Body of pancreas (tissue), 4 donors: ENCODE measurements at regions not wholly inside any gene's neighbourhood (a gene's known extent, or its start where the extent isn't known, plus 50 kb on each side); places are given as distances from the start of the nearest gene placed in this dataset.

ENCODE experiments used
- POLR2A ChIP-seq, 3 donors: fragments of 450-650 bp; IDR thresholded peaks; one replicate each; pipeline ENCODE4 v1.6.1; 2016; ENCODE audit warnings: antibody characterized with exemption in 3 of 3, mild to moderate bottlenecking in 2 of 3
- TF ChIP-seq, protein P1 (sequence below), 7 experiments: fragments of 450-650 bp in 4 of 7; fragments of 200-600 bp in 3 of 7; sonication (generic) in 3 of 7; IDR thresholded peaks; one replicate each; pipeline ENCODE4 v1.5.1; 2016 to 2019; ENCODE audit warnings: antibody characterized with exemption in 7 of 7

DNA sequence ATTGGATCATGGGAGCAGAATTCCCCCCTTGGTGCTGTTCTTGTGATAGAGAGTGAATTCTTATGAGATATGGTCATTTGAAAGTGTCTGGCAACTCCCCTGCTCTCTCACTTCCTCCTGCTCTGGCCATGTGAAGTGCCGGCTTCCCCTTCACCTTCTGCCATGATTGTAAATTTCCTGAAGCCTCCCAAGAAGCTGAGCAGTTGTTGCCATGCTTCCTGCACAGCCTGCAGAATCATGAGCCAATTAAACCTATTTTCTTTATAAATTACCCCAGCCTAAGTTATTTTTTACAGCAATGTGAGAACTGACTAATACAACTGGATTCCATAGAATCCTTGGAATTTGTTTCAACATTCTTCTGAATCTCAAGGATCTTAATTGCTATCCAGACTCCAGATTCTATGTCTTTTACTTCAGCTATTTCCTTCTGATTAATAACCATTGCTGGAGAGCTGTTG is 328.1 kb downstream of the SLITRK5 start:
- TF ChIP-seq, protein P1, sequence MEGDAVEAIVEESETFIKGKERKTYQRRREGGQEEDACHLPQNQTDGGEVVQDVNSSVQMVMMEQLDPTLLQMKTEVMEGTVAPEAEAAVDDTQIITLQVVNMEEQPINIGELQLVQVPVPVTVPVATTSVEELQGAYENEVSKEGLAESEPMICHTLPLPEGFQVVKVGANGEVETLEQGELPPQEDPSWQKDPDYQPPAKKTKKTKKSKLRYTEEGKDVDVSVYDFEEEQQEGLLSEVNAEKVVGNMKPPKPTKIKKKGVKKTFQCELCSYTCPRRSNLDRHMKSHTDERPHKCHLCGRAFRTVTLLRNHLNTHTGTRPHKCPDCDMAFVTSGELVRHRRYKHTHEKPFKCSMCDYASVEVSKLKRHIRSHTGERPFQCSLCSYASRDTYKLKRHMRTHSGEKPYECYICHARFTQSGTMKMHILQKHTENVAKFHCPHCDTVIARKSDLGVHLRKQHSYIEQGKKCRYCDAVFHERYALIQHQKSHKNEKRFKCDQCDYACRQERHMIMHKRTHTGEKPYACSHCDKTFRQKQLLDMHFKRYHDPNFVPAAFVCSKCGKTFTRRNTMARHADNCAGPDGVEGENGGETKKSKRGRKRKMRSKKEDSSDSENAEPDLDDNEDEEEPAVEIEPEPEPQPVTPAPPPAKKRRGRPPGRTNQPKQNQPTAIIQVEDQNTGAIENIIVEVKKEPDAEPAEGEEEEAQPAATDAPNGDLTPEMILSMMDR (IDR thresholded peaks at IDR 0.05): no peak
- no peak for TF ChIP-seq POLR2A (IDR thresholded peaks at IDR 0.05)
